Transverse colon (tissue), 4 donors: ENCODE measurements at regions not wholly inside any gene's neighbourhood (a gene's known extent, or its start where the extent isn't known, plus 50 kb on each side); places are given as distances from the start of the nearest gene placed in this dataset.

Source experiments
- DNase-seq: peaks from one replicate; pipeline ENCODE4 v3.0.0-alpha.2; 2019
- H3K27ac ChIP-seq, 4 donors: fragments of 200-600 bp; sonication (generic); 2 replicates each; pipeline ENCODE4 v1.5.1; 2016 to 2018; ENCODE audit warnings: inconsistent platforms in 4 of 4
- H3K27me3 ChIP-seq: fragments of 200-600 bp; sonication (generic); 2 replicates; pipeline ENCODE4 v1.5.1; 2017; ENCODE audit warnings: inconsistent platforms
- H3K36me3 ChIP-seq, 4 donors: fragments of 200-600 bp; sonication (generic); 2 replicates each; pipeline ENCODE4 v1.5.1; 2017 to 2019; ENCODE audit warnings: inconsistent platforms in 4 of 4
- H3K4me1 ChIP-seq, 4 donors: fragments of 200-600 bp; sonication (generic); 2 replicates each; pipeline ENCODE4 v1.5.1; 2017 to 2020; ENCODE audit warnings: inconsistent platforms in 4 of 4
- H3K4me3 ChIP-seq, 4 donors: fragments of 200-600 bp; sonication (generic); 1 replicate in 1 of 4; 2 replicates in 3 of 4; pipeline versions ENCODE4 v1.5.1 to v1.6.1; 2017 to 2019; ENCODE audit warnings: inconsistent platforms in 4 of 4
- H3K9me3 ChIP-seq, 2 donors: fragments of 200-600 bp; sonication (generic); 2 replicates each; pipeline ENCODE4 v1.5.1; 2017 to 2019; ENCODE audit warnings: inconsistent platforms in 2 of 2
- CTCF ChIP-seq, 5 experiments: fragments of 200-600 bp in 3 of 5; fragments of 450-650 bp in 2 of 5; sonication (generic) in 3 of 5; IDR thresholded peaks; 1 replicate in 2 of 5; 2 replicates in 3 of 5; pipeline ENCODE4 v1.5.1; 2016 to 2017; ENCODE audit warnings: antibody characterized with exemption in 5 of 5, inconsistent platforms in 3 of 5, mild to moderate bottlenecking in 2 of 5, moderate library complexity in 1 of 5
- EP300 ChIP-seq: sonication (generic); formaldehyde crosslinking; IDR thresholded peaks from one replicate; pipeline ENCODE4 v1.6.1; 2017; ENCODE audit warnings: antibody characterized with exemption, low read depth
- POLR2A ChIP-seq: fragments of 450-650 bp; IDR thresholded peaks from one replicate; pipeline ENCODE4 v1.6.1; 2016; ENCODE audit warnings: antibody characterized with exemption, mild to moderate bottlenecking, moderate library complexity
- POLR2AphosphoS5 ChIP-seq, 3 donors: sonication (generic); formaldehyde crosslinking; IDR thresholded peaks; one replicate each; pipeline ENCODE4 v1.6.1; 2016; ENCODE audit warnings: antibody characterized with exemption in 3 of 3
- WGBS, 2 donors: methylation state at CpG; one replicate each; pipeline ENCODE4 v1.1.5; 2018; ENCODE audit warnings: low coverage in 1 of 2; 5-methylcytosine and 5-hydroxymethylcytosine counted together
- in situ Hi-C, 4 donors: fragments of 200-750 bp; cut with MboI; loops; one replicate each; pipeline versions ENCODE4 v1.15.0 to v1.15.1; 2017; ENCODE audit warnings: low sequenced_read_pairs in 3 of 4, low pct_ligation_motif_present in 1 of 4, low pct_unique_long_range_greater_than_20kb in 1 of 4
- intact Hi-C: fragments of 100-400 bp; cut with DNase I; formaldehyde crosslinking; loops from one replicate; pipeline ENCODE4 v1.15.1; 2023; ENCODE audit warnings: low total_unique reads

- Histone ChIP-seq H3K4me3 (no peak overlapping the region), H3K27ac (no peak overlapping the region), H3K27me3 (no peaks in the 10 kb centered on the region), H3K9me3 (no peaks in the 10 kb centered on the region), H3K36me3 (no peaks in the 10 kb centered on the region), H3K4me1 (no peaks in the 10 kb centered on the region)
- no peak for DNase-seq
- in situ Hi-C loops = no loop called here
- WGBS, 2 donors = 88 to 91% methylated on average over 1 of the region's 1 CpG
- TF ChIP-seq CTCF (IDR thresholded peaks at IDR 0.05) = no peak
- TF ChIP-seq POLR2A = no peak
- TF ChIP-seq POLR2AphosphoS5 (IDR thresholded peaks at IDR 0.05) = no peak
- no peak for TF ChIP-seq EP300
- intact Hi-C loops = no loop called here
Observed at GRCh38 chr5:128791312-128791711, 174.0 kb upstream of the SLC27A6 start.

- in situ Hi-C loops = no loop called here
- H3K36me3 ChIP-seq = no peaks in the 10 kb centered on the region
- no peak for DNase-seq
- TF ChIP-seq EP300 (no peak), POLR2A (no peak), POLR2AphosphoS5 (IDR thresholded peaks at IDR 0.05) (no peak), CTCF (IDR thresholded peaks at IDR 0.05) (no peak)
- H3K9me3 ChIP-seq = no peaks in the 10 kb centered on the region
- no peak overlapping the region for H3K4me3 ChIP-seq
- H3K27me3 ChIP-seq = no peaks in the 10 kb centered on the region
- intact Hi-C loops = no loop called here
- no peak overlapping the region for H3K27ac ChIP-seq
- WGBS, 2 donors = 65 to 82% methylated on average over 4 of the region's 4 CpGs
- H3K4me1 ChIP-seq = no peaks in the 10 kb centered on the region
Observed at GRCh38 chr5:128796506-128796905, 168.8 kb upstream of the SLC27A6 start.

GRCh38 chr5:128798871-128799270 is 166.4 kb upstream of the SLC27A6 start:
- DNase-seq = no peak
- H3K36me3 ChIP-seq = no peaks in the 10 kb centered on the region
- intact Hi-C loops = no loop called here
- TF ChIP-seq POLR2A (no peak), CTCF (IDR thresholded peaks at IDR 0.05) (no peak), EP300 (no peak), POLR2AphosphoS5 (IDR thresholded peaks at IDR 0.05) (no peak)
- H3K9me3 ChIP-seq = no peaks in the 10 kb centered on the region
- H3K4me1 ChIP-seq = no peaks in the 10 kb centered on the region
- in situ Hi-C loops = no loop called here
- no peak overlapping the region for H3K4me3 ChIP-seq
- no peak overlapping the region for H3K27ac ChIP-seq
- no peaks in the 10 kb centered on the region for H3K27me3 ChIP-seq

- WGBS, 2 donors = 83% methylated on average over 4 of the region's 4 CpGs; no CpG with 5 or more reads in 1 of the 2 donors
Observed at GRCh38 chr5:128799945-128800344, 165.3 kb upstream of the SLC27A6 start.

More at GRCh38 chr5:128799945-128800344, 165.3 kb upstream of the SLC27A6 start:
- no peak for DNase-seq
- intact Hi-C loops (no loop called here), in situ Hi-C loops (no loop called here)
- Histone ChIP-seq H3K9me3 (no peaks in the 10 kb centered on the region), H3K4me1 (no peaks in the 10 kb centered on the region), H3K36me3 (no peaks in the 10 kb centered on the region), H3K4me3 (no peak overlapping the region), H3K27me3 (no peaks in the 10 kb centered on the region), H3K27ac (no peak overlapping the region)
- TF ChIP-seq CTCF (IDR thresholded peaks at IDR 0.05) (no peak), EP300 (no peak), POLR2A (no peak), POLR2AphosphoS5 (IDR thresholded peaks at IDR 0.05) (no peak)
